IPS-20b (cell line): ENCODE measurements at regions not wholly inside any gene's neighbourhood (a gene's known extent, or its start where the extent isn't known, plus 50 kb on each side); places are given as distances from the start of the nearest gene placed in this dataset.

ENCODE experiments used
- H3K27ac ChIP-seq: one replicate; pipeline ENCODE4 v1.5.1; 2013; ENCODE audit warnings: low read length
- H3K27me3 ChIP-seq: 2 replicates; pipeline ENCODE4 v1.6.1; 2013; ENCODE audit warnings: mild to moderate bottlenecking, low read length, inconsistent platforms; ENCODE audit not compliant: insufficient read depth
- H3K36me3 ChIP-seq: 2 replicates; pipeline ENCODE4 v1.6.1; 2013; ENCODE audit warnings: low read depth, mild to moderate bottlenecking, inconsistent platforms, low read length, moderate library complexity; ENCODE audit not compliant: insufficient read depth
- H3K4me1 ChIP-seq: 2 replicates; pipeline ENCODE4 v1.6.1; 2013; ENCODE audit warnings: mild to moderate bottlenecking, control low read depth, inconsistent platforms, low read length, moderate library complexity; ENCODE audit not compliant: insufficient read depth
- H3K4me3 ChIP-seq: 2 replicates; pipeline ENCODE4 v1.5.1; 2013; ENCODE audit warnings: mild to moderate bottlenecking, low read length, inconsistent platforms
- H3K9ac ChIP-seq: 2 replicates; pipeline ENCODE4 v1.6.1; 2013; ENCODE audit warnings: low read depth, mild to moderate bottlenecking, inconsistent platforms, low read length, moderate library complexity
- H3K9me3 ChIP-seq: 2 replicates; pipeline ENCODE4 v1.6.1; 2013; ENCODE audit warnings: mild to moderate bottlenecking, low read depth, low read length, inconsistent platforms; ENCODE audit not compliant: insufficient read depth

GRCh38 chr3:159416856-159417255 lies 571.8 kb upstream of the IL12A start:
- no peaks in the 10 kb centered on the region for H3K36me3 ChIP-seq
- H3K4me3 ChIP-seq, result no peak overlapping the region
- peaks cover 5% of the 10 kb centered on the region; the same call in 1 of the 2 replicates for H3K9me3 ChIP-seq
- H3K27ac ChIP-seq, result no peak overlapping the region
- H3K4me1 ChIP-seq, result no peaks in the 10 kb centered on the region
- no peak overlapping the region for H3K9ac ChIP-seq
- H3K27me3 ChIP-seq, result no peaks in the 10 kb centered on the region

GRCh38 chr3:159417761-159418160 lies 570.9 kb upstream of the IL12A start:
- Histone ChIP-seq H3K4me3 (no peak overlapping the region), H3K9ac (no peak overlapping the region), H3K36me3 (no peaks in the 10 kb centered on the region), H3K9me3 (peaks cover 5% of the 10 kb centered on the region; the same call in 1 of the 2 replicates), H3K4me1 (no peaks in the 10 kb centered on the region), H3K27me3 (no peaks in the 10 kb centered on the region), H3K27ac (no peak overlapping the region)

- H3K27me3 ChIP-seq, result no peaks in the 10 kb centered on the region
- H3K36me3 ChIP-seq, result no peaks in the 10 kb centered on the region
- no peaks in the 10 kb centered on the region for H3K4me1 ChIP-seq
- H3K4me3 ChIP-seq, result no peak overlapping the region
- no peak overlapping the region for H3K27ac ChIP-seq
- H3K9me3 ChIP-seq, result peaks cover 5% of the 10 kb centered on the region; the same call in 1 of the 2 replicates
- no peak overlapping the region for H3K9ac ChIP-seq
Observed at GRCh38 chr3:159418571-159419526, 569.8 kb upstream of the IL12A start.

DNA sequence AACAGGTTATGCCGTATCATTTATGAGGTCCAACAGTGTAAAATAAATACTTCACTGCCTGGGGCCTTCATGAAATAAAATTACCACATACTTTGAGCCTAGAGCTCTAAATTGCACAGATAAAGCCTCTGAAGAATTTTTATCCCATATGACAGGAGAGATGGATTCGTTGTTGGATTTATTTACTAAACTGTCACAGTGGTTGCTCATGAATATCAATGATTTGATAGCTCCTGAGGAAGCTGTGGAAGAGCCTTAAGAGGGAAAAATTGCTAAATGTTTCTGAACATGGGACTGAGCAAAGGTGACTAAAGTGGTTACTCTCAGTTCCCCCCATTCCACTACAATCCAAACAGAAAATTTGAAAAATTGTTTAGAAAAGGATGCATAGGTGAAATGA lies 558.9 kb upstream of the IL12A start:
- Histone ChIP-seq H3K9me3 (no peaks in the 10 kb centered on the region), H3K27me3 (no peaks in the 10 kb centered on the region), H3K9ac (no peak overlapping the region), H3K4me1 (no peaks in the 10 kb centered on the region), H3K4me3 (no peak overlapping the region), H3K27ac (no peak overlapping the region), H3K36me3 (no peaks in the 10 kb centered on the region)

DNA sequence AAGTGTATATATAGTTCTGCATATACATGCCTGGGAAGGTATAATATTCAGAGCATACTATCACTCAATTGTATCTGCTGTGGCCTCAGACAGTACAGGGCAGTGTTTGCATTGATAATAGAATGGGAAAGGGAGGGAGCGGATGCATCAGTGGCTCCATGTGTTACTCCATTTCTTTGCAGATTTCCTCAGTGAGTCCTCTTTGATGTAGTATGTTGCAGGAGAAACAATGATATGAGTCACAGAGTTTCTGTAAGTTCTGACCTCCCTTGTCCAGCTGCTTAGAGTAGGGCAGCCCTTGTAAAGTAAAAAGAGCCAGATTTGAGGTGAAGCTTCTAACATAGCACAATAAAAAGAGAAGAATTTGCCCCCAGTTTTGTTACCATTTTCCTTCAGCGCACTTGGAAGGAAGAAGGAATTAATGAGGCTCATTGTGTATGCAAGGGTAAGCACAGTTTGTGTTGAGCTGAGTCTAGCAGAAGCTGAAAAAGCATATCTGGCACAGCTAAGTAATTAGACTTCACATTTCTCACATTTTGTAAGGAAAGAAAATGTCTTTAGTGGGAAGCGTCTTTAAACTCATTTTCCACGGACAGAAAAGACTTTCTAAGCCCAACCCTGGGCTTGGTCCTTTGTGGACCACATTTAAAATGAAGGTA lies 555.8 kb upstream of the IL12A start:
- Histone ChIP-seq H3K9me3 (no peaks in the 10 kb centered on the region), H3K4me3 (no peak overlapping the region), H3K27ac (no peak overlapping the region), H3K9ac (no peak overlapping the region), H3K27me3 (no peaks in the 10 kb centered on the region), H3K4me1 (no peaks in the 10 kb centered on the region), H3K36me3 (no peaks in the 10 kb centered on the region)

- H3K4me1 ChIP-seq, result no peaks in the 10 kb centered on the region
- no peaks in the 10 kb centered on the region for H3K9me3 ChIP-seq
- H3K27ac ChIP-seq, result no peak overlapping the region
Observed at GRCh38 chr3:159439346-159439745, 549.3 kb upstream of the IL12A start.

DNA sequence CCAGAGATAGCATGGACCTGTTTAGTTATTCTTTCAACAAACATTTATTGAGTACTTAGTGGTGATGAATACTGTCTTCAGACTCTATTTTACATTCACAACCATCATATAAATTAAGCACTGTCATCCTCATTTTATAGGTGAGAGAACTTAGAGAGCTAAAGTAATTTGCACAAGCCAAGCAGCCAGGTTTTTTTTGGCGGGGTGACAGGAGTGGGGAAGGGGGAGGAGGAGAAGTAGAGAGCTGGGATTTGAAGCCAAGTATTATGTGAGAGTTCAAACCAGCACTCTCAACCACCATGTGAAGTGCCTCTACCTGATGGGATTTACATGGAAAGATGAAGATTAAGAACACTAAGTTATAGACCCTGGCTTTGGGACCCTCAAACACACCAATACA lies 547.4 kb upstream of the IL12A start:
- Histone ChIP-seq H3K9ac (no peak overlapping the region), H3K9me3 (no peaks in the 10 kb centered on the region), H3K4me3 (no peak overlapping the region), H3K4me1 (no peaks in the 10 kb centered on the region), H3K36me3 (no peaks in the 10 kb centered on the region), H3K27me3 (no peaks in the 10 kb centered on the region), H3K27ac (no peak overlapping the region)

More at GRCh38 chr3:159439346-159439745, 549.3 kb upstream of the IL12A start:
- Histone ChIP-seq H3K36me3 (no peaks in the 10 kb centered on the region), H3K27me3 (no peaks in the 10 kb centered on the region), H3K4me3 (no peak overlapping the region), H3K9ac (no peak overlapping the region)

GRCh38 chr3:159443266-159443665 lies 545.4 kb upstream of the IL12A start:
- Histone ChIP-seq H3K9me3 (no peaks in the 10 kb centered on the region), H3K27ac (no peak overlapping the region), H3K4me3 (no peak overlapping the region), H3K4me1 (no peaks in the 10 kb centered on the region), H3K36me3 (no peaks in the 10 kb centered on the region), H3K27me3 (no peaks in the 10 kb centered on the region), H3K9ac (no peak overlapping the region)

DNA sequence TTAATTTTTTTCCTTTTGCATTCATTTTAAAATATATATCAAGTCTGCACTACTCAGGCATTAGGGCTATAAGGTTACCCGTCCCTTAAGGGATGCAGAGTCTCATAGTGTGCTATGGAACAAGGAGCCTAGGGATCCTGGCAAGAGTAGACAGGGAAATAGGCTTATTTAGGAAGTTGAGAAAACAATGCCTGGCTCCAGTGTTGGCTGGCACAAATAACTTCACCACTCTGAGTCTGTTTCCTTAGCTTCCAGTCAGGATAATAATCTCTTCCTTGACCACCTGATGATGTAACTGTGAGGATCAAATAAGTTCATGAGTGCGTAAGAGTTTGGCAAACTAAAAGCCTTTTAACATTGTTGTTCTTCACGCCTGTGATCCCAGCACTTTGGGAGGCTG lies 540.8 kb upstream of the IL12A start:
- Histone ChIP-seq H3K9me3 (no peaks in the 10 kb centered on the region), H3K27ac (no peak overlapping the region), H3K36me3 (no peaks in the 10 kb centered on the region), H3K4me3 (no peak overlapping the region), H3K9ac (no peak overlapping the region), H3K4me1 (no peaks in the 10 kb centered on the region), H3K27me3 (no peaks in the 10 kb centered on the region)

GRCh38 chr3:159448902-159449301 lies 539.7 kb upstream of the IL12A start:
- H3K9ac ChIP-seq, result no peak overlapping the region
- H3K4me1 ChIP-seq, result peaks cover 3% of the 10 kb centered on the region
- no peak overlapping the region for H3K4me3 ChIP-seq
- H3K27me3 ChIP-seq, result no peaks in the 10 kb centered on the region
- no peaks in the 10 kb centered on the region for H3K9me3 ChIP-seq
- H3K27ac ChIP-seq, result no peak overlapping the region
- no peaks in the 10 kb centered on the region for H3K36me3 ChIP-seq

- Histone ChIP-seq H3K36me3 (no peaks in the 10 kb centered on the region), H3K27me3 (no peaks in the 10 kb centered on the region), H3K9me3 (no peaks in the 10 kb centered on the region), H3K4me3 (no peak overlapping the region), H3K4me1 (peaks cover 7% of the 10 kb centered on the region), H3K9ac (no peak overlapping the region), H3K27ac (no peak overlapping the region)
Observed at GRCh38 chr3:159451067-159451466, 537.6 kb upstream of the IL12A start.

DNA sequence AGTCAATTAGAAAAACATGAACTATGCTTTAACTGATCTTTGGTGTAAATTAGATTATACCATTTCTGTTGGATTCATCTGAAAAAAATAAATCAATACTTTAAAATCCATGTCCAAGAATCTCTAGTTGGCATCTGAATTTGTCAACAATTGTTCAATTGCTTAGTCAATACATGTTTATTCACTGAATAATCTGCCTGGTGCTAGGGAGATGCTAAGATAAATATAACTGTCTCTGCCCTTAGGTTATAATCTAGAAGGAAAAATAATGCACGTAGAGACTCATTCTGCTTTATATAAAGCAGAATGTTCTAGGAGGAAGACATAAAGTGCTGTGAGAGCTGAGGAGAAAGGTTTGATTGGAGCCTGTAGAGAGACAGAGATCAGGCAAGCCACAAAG lies 537.2 kb upstream of the IL12A start:
- Histone ChIP-seq H3K36me3 (no peaks in the 10 kb centered on the region), H3K27ac (no peak overlapping the region), H3K27me3 (no peaks in the 10 kb centered on the region)

More for the DNA sequence above, 537.2 kb upstream of the IL12A start:
- no peaks in the 10 kb centered on the region for H3K9me3 ChIP-seq
- H3K4me3 ChIP-seq, result no peak overlapping the region
- no peak overlapping the region for H3K9ac ChIP-seq
- H3K4me1 ChIP-seq, result peaks cover 7% of the 10 kb centered on the region
